HepG2 (cell line): ENCODE measurements at regions not wholly inside any gene's neighbourhood (a gene's known extent, or its start where the extent isn't known, plus 50 kb on each side); places are given as distances from the start of the nearest gene placed in this dataset.

ENCODE experiments used
- ATAC-seq: fragments of 200-7000 bp; cut with Tn5 transposase; 3 replicates; pipeline ENCODE4 v1.9.1; 2020; ENCODE audit warnings: mild to moderate bottlenecking, moderate library complexity
- BruUV-seq: library from RNA; stranded (reverse); fragments of 400-500 nt; replicated peaks from 2 replicates; lab custom pipeline; 2021; lab: Mats Ljungman, UMichigan
- CTCF ChIA-PET: fragments of 300-600 bp; formaldehyde crosslinking; extraction: SDS; loops from one replicate; lab custom pipeline; 2021; ENCODE audit warnings: low total read pairs, inconsistent platforms, low intra/inter-chr PET ratio; lab: Yijun Ruan, JAX
- POLR2A ChIA-PET: fragments of 350-600 bp; sonication (Branson Sonifier 250); formaldehyde crosslinking; loops from one replicate; lab custom pipeline; 2020; ENCODE audit warnings: antibody characterized with exemption, inconsistent platforms; lab: Yijun Ruan, JAX
- DNase-seq: peaks from one replicate; pipeline ENCODE4 v3.0.0-alpha.2; 2015; ENCODE audit warnings: low spot score
- FAIRE-seq: peaks from 3 replicates; lab custom pipeline; 2011; peaks lifted over from hg19 to GRCh38; lab: Jason Lieb, UNC
- H2AFZ ChIP-seq: one replicate; pipeline ENCODE4 v1.6.1; 2011; ENCODE audit warnings: low read length, inconsistent platforms
- H3K27ac ChIP-seq: fragments of 300-600 bp; 3 replicates; pipeline ENCODE4 v1.8.0; 2011; ENCODE audit warnings: mixed run types, mild to moderate bottlenecking, mixed read lengths, low read length, inconsistent platforms; ENCODE audit not compliant: insufficient read depth; ENCODE audit errors: extremely low read length
- H3K27me3 ChIP-seq, 2 experiments: fragments of 200-600 bp in 1 of 2; 2 replicates in 1 of 2; 3 replicates in 1 of 2; pipeline versions ENCODE4 v1.6.0 to v1.8.0; 2011; ENCODE audit warnings: low read length in 2 of 2, mild to moderate bottlenecking in 2 of 2, moderate library complexity in 2 of 2, inconsistent platforms in 1 of 2; ENCODE audit not compliant: insufficient read depth in 2 of 2, control insufficient read depth in 1 of 2
- H3K36me3 ChIP-seq, 2 experiments: fragments of 200-600 bp in 1 of 2; replicated peaks in 1 of 2; 2 replicates in 1 of 2; 3 replicates in 1 of 2; pipeline versions ENCODE4 v1.5.1 to v1.8.0; 2011; ENCODE audit warnings: low read length in 2 of 2, inconsistent platforms in 1 of 2; ENCODE audit not compliant: insufficient read depth in 2 of 2, control insufficient read depth in 1 of 2
- H3K4me1 ChIP-seq: 2 replicates; pipeline ENCODE4 v1.5.1; 2012; ENCODE audit warnings: low read length, inconsistent platforms; ENCODE audit not compliant: insufficient read depth
- H3K4me2 ChIP-seq: 2 replicates; pipeline ENCODE4 v1.6.0; 2011; ENCODE audit warnings: low read depth, low read length, inconsistent platforms
- H3K4me3 ChIP-seq, 3 experiments: fragments of 200-600 bp in 1 of 3; sonication (generic), shearing (Covaris generic) in 1 of 3; replicated peaks in 1 of 3; 2 replicates each; pipeline ENCODE4 v1.5.1; 2011 to 2016; ENCODE audit warnings: low read length in 3 of 3, inconsistent platforms in 2 of 3, low read depth in 2 of 3, mild to moderate bottlenecking in 2 of 3, control low read depth in 1 of 3, mixed read lengths in 1 of 3; ENCODE audit not compliant: insufficient read depth in 1 of 3
- H3K79me2 ChIP-seq: one replicate; pipeline ENCODE4 v1.6.1; 2011; ENCODE audit warnings: low read length, inconsistent platforms; ENCODE audit not compliant: insufficient read depth
- H3K9ac ChIP-seq: 2 replicates; pipeline ENCODE4 v1.6.0; 2011; ENCODE audit warnings: mild to moderate bottlenecking, low read depth, low read length, inconsistent platforms; ENCODE audit not compliant: insufficient read depth
- H3K9me3 ChIP-seq: 2 replicates; pipeline ENCODE4 v1.5.1; 2012; ENCODE audit warnings: mild to moderate bottlenecking, low read length
- H4K20me1 ChIP-seq: 2 replicates; pipeline ENCODE4 v1.6.0; 2011; ENCODE audit warnings: inconsistent platforms, mild to moderate bottlenecking, low read length, moderate library complexity; ENCODE audit not compliant: insufficient read depth
- DPF2 ChIP-seq: sonication (generic); formaldehyde crosslinking; IDR thresholded peaks from 2 replicates; pipeline ENCODE4 v1.4.0; 2020; ENCODE audit warnings: mild to moderate bottlenecking, low read depth, missing genetic modification reagents, borderline replicate concordance
- FOXP4 ChIP-seq: sonication (generic); formaldehyde crosslinking; IDR thresholded peaks from 2 replicates; pipeline ENCODE4 v1.4.0; 2020; ENCODE audit warnings: missing genetic modification reagents
- GPBP1L1 ChIP-seq: sonication (generic); formaldehyde crosslinking; IDR thresholded peaks from 2 replicates; pipeline ENCODE4 v1.5.0; 2020; ENCODE audit warnings: mild to moderate bottlenecking, missing genetic modification reagents
- IRF2 ChIP-seq: IDR thresholded peaks from 2 replicates; pipeline ENCODE4 v1.6.1; 2018; ENCODE audit warnings: missing genetic modification reagents, missing compliant biosample characterization
- KDM3A ChIP-seq: IDR thresholded peaks from 2 replicates; pipeline ENCODE4 v1.6.1; 2018; ENCODE audit warnings: low read depth, missing compliant biosample characterization
- MTA1 ChIP-seq: sonication (generic); formaldehyde crosslinking; IDR thresholded peaks from 2 replicates; pipeline ENCODE4 v1.4.0; 2020; ENCODE audit warnings: missing genetic modification reagents, mild to moderate bottlenecking, borderline replicate concordance
- MTF1 ChIP-seq: sonication (generic); formaldehyde crosslinking; IDR thresholded peaks from 2 replicates; pipeline ENCODE4 v1.5.0; 2020; ENCODE audit warnings: missing genetic modification reagents
- TEAD3 ChIP-seq: optimal IDR thresholded peaks from 2 replicates; pipeline ENCODE3; 2016; ENCODE audit warnings: borderline replicate concordance
- XRCC5 ChIP-seq: fragments of 200-400 bp; formaldehyde crosslinking; optimal IDR thresholded peaks from 2 replicates; pipeline ENCODE3; 2017; ENCODE audit warnings: mild to moderate bottlenecking, low read length
- ZFP36 ChIP-seq: fragments of 150-350 bp; IDR thresholded peaks from 2 replicates; pipeline ENCODE4 v1.6.1; 2018; ENCODE audit warnings: borderline replicate concordance, low read length, low read depth; ENCODE audit not compliant: partially characterized antibody
- ZNF256 ChIP-seq: sonication (generic); formaldehyde crosslinking; conservative IDR thresholded peaks from 2 replicates; pipeline ENCODE4 v1.4.0; 2020; ENCODE audit warnings: missing genetic modification reagents
- ZNF431 ChIP-seq: sonication (generic); formaldehyde crosslinking; IDR thresholded peaks from 2 replicates; pipeline ENCODE4 v1.9.0; 2022; ENCODE audit warnings: missing genetic modification reagents, low read depth, mild to moderate bottlenecking, borderline replicate concordance
- ZNF589 ChIP-seq: sonication (generic); formaldehyde crosslinking; conservative IDR thresholded peaks from 2 replicates; pipeline ENCODE4 v1.8.0; 2022; ENCODE audit warnings: mild to moderate bottlenecking, moderate library complexity, missing genetic modification reagents
- ZUFSP ChIP-seq: sonication (generic); formaldehyde crosslinking; IDR thresholded peaks from 2 replicates; pipeline ENCODE4 v1.9.0; 2021; ENCODE audit warnings: missing genetic modification reagents, mild to moderate bottlenecking, borderline replicate concordance
- WGBS: methylation state at CpG from one replicate; pipeline ENCODE4 v1.1.6; 2017; ENCODE audit warnings: low lambda C conversion rate; 5-methylcytosine and 5-hydroxymethylcytosine counted together
- in situ Hi-C: cut with HindIII; loops from 2 replicates; pipeline ENCODE4 v1.10.0; 2017; ENCODE audit warnings: low pct_unique_long_range_greater_than_20kb; ENCODE audit not compliant: extremely low pct_ligation_motif_present
- intact Hi-C: fragments of 100-400 bp; cut with micrococcal nuclease; formaldehyde crosslinking; loops from one replicate; pipeline ENCODE4 v1.10.0; 2022; ENCODE audit not compliant: unreplicated experiment

GRCh38 chr1:5296095-5296494 lies 641.7 kb downstream of the AJAP1 start (continued):
- TF ChIP-seq ZFP36 (no peak), GPBP1L1 (CRISPR knock-in tag) (no peak)

- Histone ChIP-seq H2AFZ (no peak overlapping the region), H3K4me2 (no peak overlapping the region), H3K9me3 (peaks cover 43% of the 10 kb centered on the region), H4K20me1 (no peaks in the 10 kb centered on the region), H3K27me3 (peaks cover 0 to 9% of the 10 kb centered on the region in 2 experiments; a peak in 3 of 5 replicates), H3K4me3 (no peak overlapping the region), H3K9ac (no peak overlapping the region), H3K4me1 (no peaks in the 10 kb centered on the region), H3K27ac (no peak overlapping the region), H3K36me3 (no peaks in the 10 kb centered on the region), H3K79me2 (no peaks in the 10 kb centered on the region)
- ChIA-PET POLR2A (no interaction called here), CTCF (no interaction called here)
- WGBS, result 45% methylated on average over 6 of the region's 6 CpGs
- no peak for DNase-seq
- intact Hi-C loops (no loop called here), in situ Hi-C loops (no loop called here)
- FAIRE-seq, result no peak
- TF ChIP-seq XRCC5 (no peak), ZNF256 (CRISPR knock-in tag) (no peak), KDM3A (CRISPR knock-in tag) (no peak), MTF1 (CRISPR knock-in tag) (no peak), DPF2 (CRISPR knock-in tag) (no peak), ZNF589 (CRISPR knock-in tag) (no peak), ZUFSP (CRISPR knock-in tag) (no peak), FOXP4 (CRISPR knock-in tag) (no peak), ZNF431 (no peak), IRF2 (CRISPR knock-in tag) (no peak), MTA1 (CRISPR knock-in tag) (no peak), TEAD3 (no peak)
- TF ChIP-seq, all 625 proteins: peak for 0
- ATAC-seq, result no peak
- no TSS peak for BruUV-seq
Measured at GRCh38 chr1:5291889-5292288, 637.5 kb downstream of the AJAP1 start.
